SK-N-MC (cell line): ENCODE measurements at regions not wholly inside any gene's neighbourhood (a gene's known extent, or its start where the extent isn't known, plus 50 kb on each side); places are given as distances from the start of the nearest gene placed in this dataset.

ENCODE experiments used
- EZH2 ChIP-seq: fragments of 200-600 bp; sonication (generic); IDR thresholded peaks from one replicate; pipeline ENCODE4 v1.6.1; 2017; ENCODE audit warnings: antibody characterized with exemption
- FOXP2 ChIP-seq: optimal IDR thresholded peaks from 2 replicates; pipeline ENCODE3; 2011; ENCODE audit warnings: mild to moderate bottlenecking, moderate library complexity; ENCODE audit not compliant: insufficient read depth; ENCODE audit errors: extremely low read length, control extremely low read depth
- POLR2AphosphoS5 ChIP-seq: IDR thresholded peaks from 2 replicates; pipeline ENCODE4 v1.6.1; 2012; ENCODE audit warnings: mild to moderate bottlenecking, low read depth, low read length, borderline replicate concordance

DNA sequence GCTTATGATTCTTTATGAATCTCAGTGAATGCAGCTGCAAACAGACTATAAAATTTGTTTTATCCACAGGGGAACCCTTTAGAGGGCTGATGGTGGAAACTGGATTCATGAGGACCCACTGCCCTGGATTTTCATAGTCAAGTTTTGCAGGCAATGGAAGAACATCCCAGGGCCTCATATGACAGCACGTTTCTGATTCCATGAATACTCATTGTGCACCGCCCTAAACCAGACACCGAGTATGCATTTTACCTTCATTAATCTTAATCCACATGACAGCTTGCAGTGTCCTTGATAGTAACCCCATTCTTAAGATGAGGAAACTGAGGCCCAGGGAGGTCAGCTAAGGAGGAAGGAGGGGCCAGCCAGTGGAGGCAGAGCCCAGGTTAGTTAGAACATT, 270.4 kb downstream of the PREX1 start:
- TF ChIP-seq EZH2 (no peak), POLR2AphosphoS5 (no peak), FOXP2 (no peak)
